Peyer's patch (tissue), 4 donors: ENCODE measurements at regions not wholly inside any gene's neighbourhood (a gene's known extent, or its start where the extent isn't known, plus 50 kb on each side); places are given as distances from the start of the nearest gene placed in this dataset.

Experiments
- CTCF ChIP-seq, 6 experiments: fragments of 450-650 bp in 4 of 6; fragments of 200-600 bp in 2 of 6; sonication (generic) in 1 of 6; IDR thresholded peaks; one replicate each; pipeline ENCODE4 v1.5.1; 2017 to 2019; ENCODE audit warnings: antibody characterized with exemption in 6 of 6, mild to moderate bottlenecking in 3 of 6, moderate library complexity in 1 of 6
- POLR2A ChIP-seq, 2 donors: fragments of 450-650 bp; IDR thresholded peaks; one replicate each; pipeline ENCODE4 v1.5.1; 2017; ENCODE audit warnings: antibody characterized with exemption in 2 of 2, mild to moderate bottlenecking in 2 of 2, moderate library complexity in 2 of 2

DNA sequence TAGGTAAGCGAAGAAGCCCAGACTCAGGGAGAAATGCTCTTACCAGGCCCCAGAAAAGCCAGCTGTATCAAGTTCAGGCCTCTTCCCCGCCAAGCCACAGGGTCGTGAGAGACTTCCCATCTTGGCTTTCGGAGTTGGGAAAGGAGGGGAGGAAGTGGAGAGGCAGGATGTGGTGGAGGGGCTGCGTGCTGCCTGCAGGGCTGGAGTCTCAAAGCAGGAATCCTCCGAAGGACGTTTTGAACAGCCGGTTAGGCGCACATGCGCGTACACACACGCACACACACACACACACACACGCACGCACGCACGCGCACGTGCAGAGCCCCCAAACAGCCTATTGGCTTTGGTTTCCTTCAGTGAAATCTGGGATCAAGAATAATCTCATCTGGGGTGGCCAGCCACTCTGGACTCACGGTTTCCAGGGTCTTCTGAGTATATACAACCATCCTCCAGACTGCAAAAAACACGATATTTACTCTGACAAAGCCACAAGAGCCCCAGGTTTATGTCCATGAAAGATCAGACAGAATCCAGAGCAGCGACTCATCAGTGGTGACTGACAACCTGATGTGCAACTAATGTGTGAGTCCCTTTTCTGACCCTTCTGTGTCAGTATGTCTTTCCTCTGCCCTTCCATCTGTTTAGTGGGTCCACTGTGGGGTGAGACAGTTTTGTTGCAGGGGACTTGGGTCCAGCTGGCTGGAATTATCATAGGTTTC is 115.0 kb upstream of the ZNF438 start:
- TF ChIP-seq CTCF (IDR thresholded peaks at IDR 0.05) (no peak), POLR2A (IDR thresholded peaks at IDR 0.05) (no peak)
